ENCODE measurements at regions not wholly inside any gene's neighbourhood (a gene's known extent, or its start where the extent isn't known, plus 50 kb on each side); places are given as distances from the start of the nearest gene placed in this dataset.

- TF ChIP-seq CTCF (IDR thresholded peaks at IDR 0.05): no peak
- no peak for TF ChIP-seq POLR2AphosphoS5 (IDR thresholded peaks at IDR 0.05; ENCODE audit: insufficient read depth in 1 of 2, low read depth in 1 of 2)
- no peak for TF ChIP-seq POLR2A (IDR thresholded peaks at IDR 0.05)
Measured at GRCh38 chr7:46616636-46617035, 695.6 kb upstream of the IGFBP3 start.
